Right ventricle myocardium superior (tissue), 1 donor: ENCODE measurements at regions not wholly inside any gene's neighbourhood (a gene's known extent, or its start where the extent isn't known, plus 50 kb on each side); places are given as distances from the start of the nearest gene placed in this dataset.

Source experiments
- ATAC-seq: fragments of 200-7000 bp; cut with Tn5 transposase; one replicate; pipeline ENCODE4 v1.9.1; 2020; ENCODE audit warnings: mild to moderate bottlenecking; ENCODE audit not compliant: poor library complexity
- DNase-seq: peaks from one replicate; pipeline ENCODE4 v3.0.0-alpha.2; 2020
- intact Hi-C: fragments of 100-400 bp; cut with DNase I; formaldehyde crosslinking; loops from one replicate; pipeline ENCODE4 v1.11.2; 2022
- donor health status: DM: no; HTN: yes; CAD: no; lungs with severe emphysema.

DNA sequence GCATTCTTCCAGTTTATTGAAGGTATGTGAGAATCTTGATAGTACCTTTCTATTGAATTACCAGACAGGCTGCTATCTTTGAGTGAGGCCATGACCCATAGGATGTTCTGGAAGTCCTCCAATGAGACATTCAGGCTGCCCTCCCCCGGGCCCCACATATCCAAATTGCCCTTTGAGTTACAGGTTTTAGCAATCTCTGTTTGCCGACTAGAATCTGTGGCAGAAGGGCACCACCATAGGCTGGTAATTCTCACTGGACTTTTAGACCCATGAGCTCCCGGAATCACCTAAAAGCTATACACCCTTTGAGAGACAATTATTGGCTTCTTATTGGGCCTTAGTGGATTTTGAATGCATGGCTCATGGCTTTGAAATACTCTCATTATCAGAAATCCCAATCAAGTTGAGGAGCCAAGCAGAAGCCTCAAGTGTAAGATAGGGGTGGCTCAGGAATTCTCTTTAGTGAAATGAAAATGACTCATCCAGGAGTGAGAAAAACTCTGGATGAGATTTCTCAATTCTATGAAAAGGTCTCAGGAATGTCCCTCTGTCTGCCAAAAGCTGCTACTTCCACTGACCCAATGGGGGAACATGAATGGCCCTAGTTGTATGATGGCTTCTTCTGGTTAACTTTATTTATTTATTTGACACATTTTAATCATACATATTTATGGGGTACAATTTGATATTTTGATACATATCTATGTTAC, 172.1 kb upstream of the CSNK1A1L start:
- ATAC-seq (no peak), DNase-seq (no peak)
- intact Hi-C loops: no loop called here

DNA sequence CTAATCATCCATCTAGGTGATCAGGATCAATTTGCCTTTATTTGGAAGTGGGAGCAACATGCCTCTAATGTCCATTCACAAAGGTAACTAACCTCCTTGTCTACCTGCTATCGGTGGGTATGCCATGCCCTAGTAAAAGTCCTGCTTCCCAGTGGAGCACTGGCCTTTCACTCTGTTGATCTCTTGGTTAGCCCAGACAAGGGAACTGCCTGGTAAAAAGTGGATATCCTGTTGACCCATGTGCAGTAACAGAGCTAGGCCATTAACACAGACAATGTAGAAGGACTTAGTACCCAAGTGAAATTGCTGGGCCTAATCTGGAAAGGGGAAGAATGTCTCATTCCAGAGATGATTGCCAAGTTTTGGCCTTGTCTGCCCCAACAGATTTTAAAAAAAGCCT, 171.5 kb upstream of the CSNK1A1L start:
- ATAC-seq (no peak), DNase-seq (no peak)
- intact Hi-C loops: no loop called here

DNA sequence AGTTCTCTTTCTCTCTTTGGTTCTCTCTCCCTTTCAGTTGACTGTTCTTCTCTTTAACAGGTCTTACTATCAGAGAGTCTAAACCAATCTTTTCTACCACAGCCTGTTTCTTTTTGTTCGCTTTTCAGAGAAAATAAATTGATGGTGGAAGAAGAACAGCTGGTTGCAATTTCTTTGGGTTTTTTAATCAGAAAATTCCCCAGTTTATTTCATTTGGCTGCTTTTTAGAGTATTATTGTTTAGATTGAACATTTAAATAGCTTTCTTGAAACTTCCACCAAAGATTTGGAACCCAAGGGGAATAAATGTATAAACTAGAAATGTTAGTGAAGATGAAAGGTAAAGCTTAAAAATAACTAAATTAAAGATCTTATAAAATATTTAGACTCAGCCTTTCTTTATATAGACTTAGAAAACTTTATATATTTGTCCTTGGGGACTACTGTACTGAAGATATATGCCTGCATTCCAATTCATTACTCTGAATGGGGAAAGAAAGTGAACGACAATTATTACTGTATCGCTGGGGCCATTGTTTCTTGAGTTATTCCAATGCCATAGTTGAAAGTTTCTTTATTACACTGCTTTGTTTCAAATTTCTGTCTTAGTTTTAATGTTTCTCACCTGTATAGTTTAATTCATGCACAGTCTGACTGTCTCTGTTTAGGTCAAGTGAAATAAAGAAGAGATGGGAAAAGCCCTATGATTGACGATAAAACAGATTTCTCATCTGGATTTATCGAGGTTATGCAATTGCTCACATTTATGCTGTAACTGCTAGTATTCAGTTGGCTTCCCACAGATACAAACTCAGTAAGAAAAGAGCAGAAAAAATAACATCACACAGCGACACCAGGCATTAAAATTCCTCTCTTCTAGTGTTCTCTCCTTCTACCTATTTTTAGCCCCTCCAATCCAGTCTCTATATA, 169.4 kb upstream of the CSNK1A1L start:
- DNase-seq (no peak), ATAC-seq (no peak)
- intact Hi-C loops: no loop called here

DNA sequence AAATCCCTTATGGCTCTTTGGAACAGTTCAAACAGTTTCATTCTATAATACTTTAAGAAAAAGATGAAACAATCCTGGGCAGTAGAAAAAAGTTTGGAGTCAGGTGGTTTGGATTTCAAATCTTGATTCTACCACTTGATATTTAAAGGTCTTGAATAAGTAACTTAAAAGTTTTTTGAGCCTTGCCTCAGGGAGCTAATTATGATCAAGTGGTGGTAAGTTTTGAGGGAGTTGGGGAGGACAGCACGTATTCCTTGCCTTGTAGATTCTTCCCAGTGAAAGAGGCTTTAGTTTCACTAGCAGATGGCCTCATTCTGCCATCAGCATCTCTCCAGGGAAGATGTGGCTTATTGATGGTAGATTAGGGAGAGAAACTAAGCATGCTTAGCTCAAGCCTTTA, 168.4 kb upstream of the CSNK1A1L start:
- DNase-seq: no peak
- intact Hi-C loops: no loop called here
- no peak for ATAC-seq

DNA sequence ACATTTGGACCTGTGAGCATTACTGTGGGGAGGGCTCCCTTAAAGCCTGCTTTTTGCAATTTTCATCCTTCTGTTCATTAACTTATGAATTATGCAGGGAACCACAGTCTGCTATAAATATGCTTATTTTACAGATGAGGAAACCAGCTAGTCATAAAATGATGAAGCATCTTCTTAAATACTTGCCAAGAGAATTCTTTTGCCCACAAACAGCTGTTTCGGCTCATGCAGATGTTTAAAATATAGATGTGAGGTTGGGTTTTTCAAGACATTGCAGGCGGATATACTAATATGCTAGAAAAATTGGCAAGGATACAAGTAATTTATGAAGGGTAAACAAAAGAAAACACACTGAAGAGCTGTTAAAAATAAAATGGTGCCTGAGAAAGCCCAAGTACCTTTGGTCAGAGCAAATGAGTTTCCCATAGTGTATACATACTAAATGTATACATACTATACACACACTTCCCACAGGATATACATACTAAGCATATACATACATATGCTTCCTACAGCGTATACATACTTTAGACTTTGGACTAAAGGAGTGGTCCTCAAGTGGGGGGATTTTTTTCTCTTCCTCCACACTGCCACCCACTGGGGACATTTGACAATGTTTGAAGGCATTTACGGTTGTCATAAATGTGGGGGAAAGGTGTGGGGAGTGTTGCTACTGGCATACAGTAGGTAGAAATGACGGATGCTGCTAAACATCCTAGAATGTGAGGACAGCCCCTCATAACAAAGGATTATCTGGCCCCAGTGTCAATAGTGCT, 164.9 kb upstream of the CSNK1A1L start:
- intact Hi-C loops: no loop called here
- ATAC-seq (no peak), DNase-seq (no peak)

DNA sequence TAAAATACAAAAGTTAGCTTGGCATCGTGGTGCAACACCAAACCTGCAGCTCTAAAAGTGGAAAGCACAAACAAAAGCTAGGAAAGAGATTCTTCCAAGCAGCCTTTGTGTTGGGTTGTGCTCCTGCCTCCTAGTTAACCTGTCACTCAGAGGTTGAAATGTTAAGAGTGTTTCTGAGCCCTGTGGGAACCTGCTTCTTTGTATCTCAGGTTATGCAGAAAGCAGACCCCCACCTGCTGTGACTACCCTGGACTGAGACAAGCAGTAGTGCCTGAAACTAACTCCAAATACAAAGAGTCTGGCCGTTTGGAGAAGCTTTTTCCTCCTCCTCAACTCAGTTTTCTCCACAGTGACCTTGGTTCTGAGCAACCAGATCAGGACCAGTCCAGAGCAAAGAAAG, 158.4 kb upstream of the CSNK1A1L start:
- intact Hi-C loops: no loop called here
- DNase-seq (no peak), ATAC-seq (no peak)

DNA sequence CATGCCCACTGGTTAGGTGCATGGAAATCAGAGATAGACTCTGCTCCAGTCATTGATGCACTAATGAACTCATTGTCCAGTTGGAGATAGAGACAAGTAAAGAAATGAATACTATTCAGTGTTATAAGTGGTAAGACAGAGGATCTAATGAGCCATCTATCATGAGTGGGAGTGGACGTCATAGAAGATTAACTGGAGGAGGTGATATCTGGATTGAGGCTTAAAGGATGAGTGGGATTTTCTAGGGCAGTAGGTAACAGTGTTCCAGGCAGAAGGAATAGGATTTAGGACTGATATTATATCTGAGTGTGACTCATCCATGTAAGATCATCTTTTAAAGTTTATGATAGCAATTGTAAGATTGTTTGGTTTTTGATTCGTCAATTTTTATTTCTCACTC, 152.2 kb upstream of the CSNK1A1L start:
- DNase-seq (no peak), ATAC-seq (no peak)
- intact Hi-C loops: no loop called here

DNA sequence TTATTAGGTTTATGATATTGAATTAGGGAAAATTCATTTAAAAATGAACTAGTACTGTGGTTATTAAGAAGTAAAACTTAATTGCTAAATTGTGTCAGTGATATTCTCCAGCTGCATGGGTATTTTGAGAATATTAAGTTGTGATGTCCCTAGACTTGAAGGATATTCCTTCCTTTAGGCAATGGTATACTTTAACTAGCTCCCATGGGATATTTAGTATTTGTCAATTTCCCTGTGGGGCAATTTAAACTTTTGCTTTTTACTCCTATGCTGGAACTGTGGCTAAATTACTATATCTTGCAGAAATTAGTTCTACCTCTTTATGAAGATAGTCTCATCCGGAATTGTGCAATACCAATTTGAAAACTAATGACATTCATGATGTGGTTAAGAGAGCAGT, 151.6 kb upstream of the CSNK1A1L start:
- intact Hi-C loops: no loop called here
- ATAC-seq (no peak), DNase-seq (no peak)

DNA sequence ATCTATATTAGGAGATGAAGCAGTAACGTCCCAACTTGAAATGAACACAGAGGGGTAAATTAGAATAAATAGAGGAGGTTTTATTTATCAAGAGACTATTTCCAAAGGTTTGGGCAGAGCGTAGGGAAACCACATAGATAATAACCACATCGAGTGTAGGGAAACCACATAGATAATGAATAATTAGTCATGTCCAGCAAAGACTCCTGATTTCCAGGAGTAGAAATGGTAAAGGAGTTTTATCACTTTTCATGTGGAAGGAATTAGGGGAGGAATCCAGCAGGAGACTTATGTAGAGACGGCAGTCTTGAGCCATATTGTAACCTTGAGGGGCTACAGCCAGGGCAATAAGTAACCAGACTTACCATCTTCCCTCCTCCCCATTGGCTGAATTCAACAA, 136.3 kb upstream of the CSNK1A1L start:
- intact Hi-C loops: no loop called here
- DNase-seq (no peak), ATAC-seq (no peak)

DNA sequence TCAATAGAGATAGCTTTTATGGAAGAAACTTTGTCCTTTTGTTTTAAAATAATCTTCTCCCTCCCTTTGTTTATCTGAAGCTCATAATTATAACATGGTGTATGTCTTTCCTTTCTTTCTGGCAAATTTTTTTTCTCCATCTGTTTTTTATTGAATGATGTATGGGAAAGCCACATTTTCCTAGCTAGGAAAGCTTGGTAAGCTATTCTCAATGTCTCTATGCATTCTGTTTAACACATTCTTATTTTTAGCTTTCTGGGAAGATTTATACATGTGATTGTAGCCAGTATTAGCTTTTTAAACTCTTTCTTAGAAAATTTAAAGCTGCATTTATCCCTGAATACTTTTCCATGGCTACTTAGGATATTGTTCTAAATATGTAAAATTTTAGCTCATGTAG, 124.9 kb upstream of the CSNK1A1L start:
- ATAC-seq: no peak
- intact Hi-C loops: no loop called here

DNA sequence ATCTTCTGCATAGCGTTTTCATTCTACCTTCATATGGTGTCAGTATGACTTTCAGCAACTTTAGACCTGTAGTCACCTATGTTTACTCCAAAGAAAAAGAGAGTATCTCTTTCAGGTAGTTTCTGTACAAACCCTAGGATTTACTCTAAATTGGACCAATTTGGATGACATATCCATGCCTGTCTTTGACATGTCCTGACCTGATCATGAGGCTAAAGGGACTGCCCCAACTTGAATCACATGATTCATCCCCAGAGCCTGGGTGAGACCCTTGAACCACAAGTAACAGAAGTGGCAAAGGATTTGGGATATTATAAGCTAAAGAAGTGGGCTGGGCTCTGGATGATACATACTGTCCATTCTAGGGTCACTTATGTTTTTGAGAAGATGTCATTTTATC, 124.5 kb upstream of the CSNK1A1L start:
- intact Hi-C loops: no loop called here
- DNase-seq (no peak), ATAC-seq (no peak)

More for the DNA sequence above, 124.9 kb upstream of the CSNK1A1L start:
- DNase-seq: no peak

DNA sequence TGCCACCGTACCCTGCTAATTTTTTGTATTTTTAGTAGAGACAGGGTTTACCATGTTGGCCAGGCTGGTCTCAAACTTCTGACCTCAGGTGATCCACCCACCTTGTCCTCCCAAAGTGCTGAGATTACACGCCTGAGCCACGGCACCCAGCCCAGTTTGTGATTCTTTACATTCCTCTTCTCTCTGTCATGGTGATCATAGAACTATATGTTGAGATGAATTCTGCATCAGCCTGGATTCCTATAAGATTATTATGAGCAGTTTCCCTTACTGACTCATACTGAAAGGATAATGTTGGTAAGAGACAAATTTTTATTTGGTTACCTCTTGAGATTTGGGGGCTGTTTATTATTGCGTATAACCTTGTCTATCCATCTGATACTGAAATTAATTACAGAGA, 121.5 kb upstream of the CSNK1A1L start:
- ATAC-seq (no peak), DNase-seq (no peak)
- intact Hi-C loops: no loop called here

DNA sequence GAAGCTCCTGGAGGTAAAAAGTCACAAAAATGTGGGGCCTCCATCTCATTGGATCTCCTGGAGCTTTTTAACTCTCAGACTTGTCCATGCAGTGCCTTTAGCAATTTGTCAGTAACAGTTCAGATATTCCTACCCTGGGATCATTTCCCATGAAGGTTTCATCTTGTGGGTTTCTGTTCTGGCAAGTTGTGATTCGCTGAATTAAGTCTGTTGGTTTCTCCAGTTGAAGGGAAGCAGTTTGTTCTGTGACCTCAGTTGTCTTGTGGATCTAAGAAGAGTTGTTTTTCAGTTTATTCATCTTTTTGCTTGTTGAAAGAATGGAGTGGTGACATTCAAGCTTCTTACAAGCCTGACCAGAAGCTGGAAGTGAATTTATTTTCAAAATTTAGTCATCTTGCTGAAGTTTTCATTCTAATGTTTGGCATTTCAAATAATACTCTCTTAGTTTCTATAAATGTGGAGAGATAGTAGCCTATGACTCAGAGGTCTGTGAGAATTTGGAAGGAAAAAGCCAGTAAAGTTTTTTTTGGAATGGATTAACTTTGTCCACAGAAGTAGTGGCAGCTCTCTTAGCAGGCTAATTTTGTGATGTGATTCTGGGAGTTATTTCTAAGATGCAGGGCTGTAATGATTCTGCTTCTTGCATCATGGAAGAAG, 120.1 kb upstream of the CSNK1A1L start:
- ATAC-seq (peak; percentile 64), DNase-seq (no peak)
- intact Hi-C loops: no loop called here

DNA sequence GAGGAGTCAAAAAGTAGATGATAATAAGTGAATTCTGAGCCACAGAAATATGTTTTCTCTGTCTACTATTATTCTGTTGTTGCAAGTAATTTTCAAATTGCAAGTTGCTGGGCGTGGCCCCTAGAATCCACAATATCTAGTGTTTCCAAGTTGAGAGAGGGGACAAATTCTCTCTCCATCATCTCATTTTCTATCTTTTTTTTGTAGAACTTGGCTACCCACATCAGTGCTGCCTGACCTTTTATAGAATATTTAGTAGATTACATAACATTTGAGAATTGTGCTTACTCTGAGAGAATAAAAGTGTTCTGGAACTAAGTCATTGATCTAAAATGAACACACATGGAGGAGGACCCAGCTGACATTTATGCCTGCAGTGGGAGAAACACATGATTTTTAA, 110.9 kb upstream of the CSNK1A1L start:
- ATAC-seq (no peak), DNase-seq (no peak)
- intact Hi-C loops: no loop called here

DNA sequence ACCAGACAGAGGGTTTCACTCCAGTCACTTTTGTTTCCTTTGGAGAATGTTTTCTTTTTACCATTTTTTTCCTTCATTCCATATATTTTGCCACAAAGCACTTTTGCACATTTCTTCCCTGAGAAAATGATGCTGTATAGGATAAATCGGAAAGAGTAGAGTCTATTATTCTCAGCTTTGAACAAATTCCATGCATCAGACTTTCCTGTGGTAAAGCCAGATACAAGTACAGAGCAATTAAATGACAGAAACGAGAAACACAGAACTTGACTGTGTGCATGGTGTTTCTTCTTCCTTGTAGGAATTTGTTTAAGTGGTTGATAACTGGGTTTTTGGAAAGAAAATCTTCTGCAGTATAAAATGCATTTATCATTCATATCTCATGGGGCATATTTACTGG, 107.4 kb upstream of the CSNK1A1L start:
- no peak for DNase-seq
- intact Hi-C loops: no loop called here
- ATAC-seq: no peak

DNA sequence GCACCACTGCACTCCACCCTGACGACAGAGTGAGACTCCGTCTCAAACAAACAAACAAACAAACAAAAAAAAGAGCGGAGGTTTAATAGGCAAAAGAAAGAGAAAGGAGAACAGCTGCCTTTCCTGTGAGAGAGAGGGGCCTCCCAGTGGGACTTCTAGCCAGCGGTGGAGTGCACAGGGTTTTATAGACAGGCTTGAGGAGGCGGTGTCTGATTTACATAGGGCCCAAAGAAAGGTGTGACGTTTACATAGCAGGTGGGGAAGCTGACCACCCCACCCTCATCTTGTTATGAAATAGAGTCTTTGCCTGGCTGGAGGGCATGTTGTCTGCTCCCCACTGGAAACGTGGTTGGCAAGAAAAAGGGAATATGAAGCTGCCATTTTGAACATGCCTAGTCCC, 106.0 kb upstream of the CSNK1A1L start:
- ATAC-seq (no peak), DNase-seq (no peak)
- intact Hi-C loops: no loop called here

DNA sequence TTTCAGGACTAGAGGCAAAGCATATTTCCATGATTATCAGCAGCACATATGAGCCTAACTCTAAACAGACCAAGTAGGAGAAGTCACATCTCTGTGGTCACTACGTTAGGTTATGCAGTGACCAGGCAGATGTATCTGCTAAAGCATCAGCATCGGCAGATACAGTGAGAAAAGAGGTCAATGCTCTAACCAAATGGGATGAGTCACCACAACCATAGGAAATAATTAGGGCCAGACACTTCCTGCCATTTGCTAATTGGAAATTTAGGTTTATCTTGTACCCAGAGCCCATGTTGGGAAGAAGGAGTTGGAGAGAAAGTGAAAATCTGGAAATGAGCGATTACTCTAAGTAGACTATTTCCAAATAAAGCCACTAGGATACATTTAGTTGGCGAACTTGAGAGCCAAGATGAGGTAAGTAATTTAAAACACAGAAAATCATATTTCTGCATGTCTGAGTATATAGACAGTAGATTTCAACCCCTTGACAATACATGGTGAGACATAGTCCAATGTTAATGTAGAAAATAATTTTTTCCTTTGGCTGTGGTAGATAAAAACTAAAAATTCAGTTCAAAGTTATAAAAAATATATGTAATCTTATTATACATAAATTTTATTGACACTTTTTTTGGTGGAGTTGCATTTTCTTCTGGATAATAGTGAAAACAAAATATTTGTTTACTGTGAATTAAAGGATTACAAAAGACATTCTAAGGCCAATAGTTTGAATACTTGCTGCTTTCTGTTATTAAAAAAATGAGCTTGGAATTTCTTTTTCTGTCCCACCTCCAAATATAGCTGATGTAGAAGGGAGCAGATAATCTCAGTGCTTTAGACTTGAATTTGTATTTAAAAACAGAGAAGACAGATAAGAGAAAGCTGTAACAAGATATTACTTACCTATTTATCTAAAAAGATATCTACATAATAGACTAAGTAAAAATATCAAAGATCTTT, 104.4 kb upstream of the CSNK1A1L start:
- DNase-seq: no peak
- intact Hi-C loops: no loop called here
- no peak for ATAC-seq
